H9 (cell line): ENCODE measurements at regions not wholly inside any gene's neighbourhood (a gene's known extent, or its start where the extent isn't known, plus 50 kb on each side); places are given as distances from the start of the nearest gene placed in this dataset.

ENCODE experiments used
- DNase-seq: peaks from one replicate; pipeline ENCODE4 v3.0.0-alpha.2; 2017
- H2AFZ ChIP-seq: one replicate; pipeline ENCODE4 v1.6.1; 2013; ENCODE audit warnings: mild to moderate bottlenecking, low read length, control low read depth, moderate library complexity
- H2AK5ac ChIP-seq: 2 replicates; pipeline ENCODE4 v1.6.1; 2013; ENCODE audit warnings: low read length, control low read depth, mixed read lengths; ENCODE audit not compliant: insufficient read length
- H2BK120ac ChIP-seq: one replicate; pipeline ENCODE4 v1.6.1; 2013; ENCODE audit warnings: low read depth, mild to moderate bottlenecking, low read length, control low read depth, inconsistent platforms; ENCODE audit not compliant: poor library complexity, severe bottlenecking
- H2BK12ac ChIP-seq: 2 replicates; pipeline ENCODE4 v1.6.1; 2013; ENCODE audit warnings: low read length, control low read depth, mixed read lengths, low read depth; ENCODE audit not compliant: insufficient read length
- H2BK15ac ChIP-seq: 2 replicates; pipeline ENCODE4 v1.6.1; 2013; ENCODE audit warnings: low read depth, low read length, control low read depth
- H2BK20ac ChIP-seq: one replicate; pipeline ENCODE4 v1.6.1; 2013; ENCODE audit warnings: low read depth, mild to moderate bottlenecking, low read length, control low read depth, inconsistent platforms; ENCODE audit not compliant: poor library complexity, severe bottlenecking
- H2BK5ac ChIP-seq: 2 replicates; pipeline ENCODE4 v1.6.1; 2013; ENCODE audit warnings: low read length, control low read depth, mixed read lengths; ENCODE audit not compliant: insufficient read length
- H3K14ac ChIP-seq: 2 replicates; pipeline ENCODE4 v1.6.1; 2013; ENCODE audit warnings: low read length, control low read depth; ENCODE audit not compliant: insufficient read depth
- H3K18ac ChIP-seq: 2 replicates; pipeline ENCODE4 v1.6.1; 2013; ENCODE audit warnings: low read depth, mild to moderate bottlenecking, mixed read lengths, low read length, control low read depth; ENCODE audit not compliant: insufficient read length
- H3K23ac ChIP-seq: 2 replicates; pipeline ENCODE4 v1.6.1; 2013; ENCODE audit warnings: low read length, control low read depth, mixed read lengths, low read depth; ENCODE audit not compliant: insufficient read length
- H3K23me2 ChIP-seq: 2 replicates; pipeline ENCODE4 v1.6.1; 2013; ENCODE audit warnings: low read depth, mild to moderate bottlenecking, mixed read lengths, low read length, control low read depth; ENCODE audit not compliant: insufficient read length, poor library complexity, severe bottlenecking
- H3K27ac ChIP-seq: 2 replicates; pipeline ENCODE4 v1.5.1; 2013; ENCODE audit warnings: low read length, control low read depth, mixed read lengths, low read depth; ENCODE audit not compliant: insufficient read length
- H3K27me3 ChIP-seq: 2 replicates; pipeline ENCODE4 v1.6.1; 2013; ENCODE audit warnings: low read length, control low read depth, inconsistent platforms; ENCODE audit not compliant: insufficient read depth
- H3K4ac ChIP-seq: 2 replicates; pipeline ENCODE4 v1.6.1; 2013; ENCODE audit warnings: low read depth, mild to moderate bottlenecking, control low read depth, inconsistent platforms, low read length, moderate library complexity
- H3K4me1 ChIP-seq: 2 replicates; pipeline ENCODE4 v1.6.1; 2013; ENCODE audit warnings: low read length, control low read depth, inconsistent platforms; ENCODE audit not compliant: insufficient read depth
- H3K4me2 ChIP-seq: 2 replicates; pipeline ENCODE4 v1.6.1; 2013; ENCODE audit warnings: low read length, control low read depth, mixed read lengths; ENCODE audit not compliant: insufficient read length, insufficient read depth
- H3K56ac ChIP-seq: 2 replicates; pipeline ENCODE4 v1.6.1; 2013; ENCODE audit warnings: low read depth, mild to moderate bottlenecking, mixed read lengths, low read length, control low read depth; ENCODE audit not compliant: insufficient read length
- H3K79me1 ChIP-seq: 2 replicates; pipeline ENCODE4 v1.6.1; 2013; ENCODE audit warnings: low read depth, mild to moderate bottlenecking, moderate library complexity, low read length, control low read depth, inconsistent platforms; ENCODE audit not compliant: insufficient read depth, poor library complexity, severe bottlenecking
- H3K79me2 ChIP-seq: 2 replicates; pipeline ENCODE4 v1.6.1; 2013; ENCODE audit warnings: low read length, control low read depth, inconsistent platforms; ENCODE audit not compliant: insufficient read depth
- H3K9ac ChIP-seq: 2 replicates; pipeline ENCODE4 v1.6.1; 2013; ENCODE audit warnings: low read length, control low read depth, mixed read lengths; ENCODE audit not compliant: insufficient read length; ENCODE audit errors: extremely low read depth
- H3K9me3 ChIP-seq: one replicate; pipeline ENCODE4 v1.6.1; 2013; ENCODE audit warnings: low read depth, low read length, inconsistent platforms; ENCODE audit not compliant: control insufficient read depth
- H3T11ph ChIP-seq: one replicate; pipeline ENCODE4 v1.6.1; 2013; ENCODE audit warnings: mild to moderate bottlenecking, low read length, control low read depth, inconsistent platforms
- H4K20me1 ChIP-seq: one replicate; pipeline ENCODE4 v1.6.1; 2013; ENCODE audit not compliant: control insufficient read depth, insufficient read length, insufficient read depth
- H4K5ac ChIP-seq: 2 replicates; pipeline ENCODE4 v1.6.1; 2013; ENCODE audit warnings: low read depth, mild to moderate bottlenecking, mixed read lengths, low read length, control low read depth; ENCODE audit not compliant: insufficient read length
- H4K8ac ChIP-seq: replicated peaks from 2 replicates; pipeline ENCODE4 v1.6.1; 2013; ENCODE audit warnings: low read length, control low read depth, mixed read lengths, low read depth; ENCODE audit not compliant: insufficient read length
- H4K91ac ChIP-seq: 2 replicates; pipeline ENCODE4 v1.6.1; 2013; ENCODE audit warnings: low read depth, mild to moderate bottlenecking, moderate library complexity, mixed read lengths, low read length, control low read depth; ENCODE audit not compliant: insufficient read length
- H3K27ac Mint-ChIP-seq, 3 experiments: 2 replicates in 2 of 3; 3 replicates in 1 of 3; pipeline ENCODE4 v1.8.0; 2020 to 2021; ENCODE audit warnings: mixed read lengths in 3 of 3, mild to moderate bottlenecking in 1 of 3, moderate library complexity in 1 of 3
- H3K27me3 Mint-ChIP-seq: 2 replicates; pipeline ENCODE4 v1.8.0; 2021; ENCODE audit warnings: low read depth, mild to moderate bottlenecking, moderate library complexity, mixed read lengths
- H3K36me3 Mint-ChIP-seq, 3 experiments: 2 replicates in 2 of 3; 3 replicates in 1 of 3; pipeline ENCODE4 v1.8.0; 2020 to 2021; ENCODE audit warnings: low read depth in 3 of 3, mixed read lengths in 3 of 3; ENCODE audit not compliant: insufficient read depth in 1 of 3
- H3K4me1 Mint-ChIP-seq, 2 experiments: 2 replicates each; pipeline ENCODE4 v1.8.0; 2020; ENCODE audit warnings: mixed read lengths in 2 of 2
- H3K4me3 Mint-ChIP-seq, 2 experiments: 2 replicates in 1 of 2; 3 replicates in 1 of 2; pipeline ENCODE4 v1.8.0; 2020 to 2021; ENCODE audit warnings: mild to moderate bottlenecking in 2 of 2, mixed read lengths in 2 of 2, moderate library complexity in 1 of 2
- H3K9me3 Mint-ChIP-seq, 2 experiments: 2 replicates in 1 of 2; 3 replicates in 1 of 2; pipeline ENCODE4 v1.8.0; 2020; ENCODE audit warnings: mild to moderate bottlenecking in 2 of 2, mixed read lengths in 2 of 2, moderate library complexity in 1 of 2
- CTCF ChIP-seq: fragments of 200-600 bp; sonication (generic); conservative IDR thresholded peaks from 3 replicates; pipeline ENCODE4 v1.8.0; 2021; ENCODE audit warnings: antibody characterized with exemption, mild to moderate bottlenecking
- WGBS: extraction: QIAGEN DNeasy Blood & Tissue Kit; methylation state at CpG from one replicate; pipeline ENCODE4 v1.1.7; 2013; ENCODE audit warnings: missing lambda C conversion rate, low lambda C conversion rate, mixed read lengths; ENCODE audit not compliant: insufficient read length; ENCODE audit errors: extremely low coverage; 5-methylcytosine and 5-hydroxymethylcytosine counted together

GRCh38 chr13:106102786-106103185 lies 432.7 kb downstream of the EFNB2 start:
- no peaks in the 10 kb centered on the region for H3K9me3 Mint-ChIP-seq
- H2AK5ac ChIP-seq: no peak overlapping the region
- no CpG with 5 or more reads among the region's 4 CpGs for WGBS

More at GRCh38 chr13:106102786-106103185, 432.7 kb downstream of the EFNB2 start:
- Histone ChIP-seq H3K56ac (no peak overlapping the region), H3K14ac (no peak overlapping the region), H2BK15ac (no peak overlapping the region), H3K18ac (no peak overlapping the region), H3K79me2 (no peaks in the 10 kb centered on the region), H3K4me2 (no peak overlapping the region), H3K27me3 (no peaks in the 10 kb centered on the region), H3K4ac (no peak overlapping the region), H2BK5ac (no peak overlapping the region), H3K27ac (no peak overlapping the region), H3K79me1 (no peaks in the 10 kb centered on the region), H3K9ac (no peak overlapping the region), H4K5ac (no peak overlapping the region), H4K20me1 (no peaks in the 10 kb centered on the region), H4K8ac (no peak overlapping the region), H4K91ac (no peak overlapping the region), H2AFZ (no peak overlapping the region), H3K23me2 (no peaks in the 10 kb centered on the region), H3K4me1 (peaks cover 13% of the 10 kb centered on the region), H2BK20ac (no peak overlapping the region), H2BK120ac (no peak overlapping the region), H3K23ac (no peak overlapping the region), H3T11ph (no peak overlapping the region), H3K9me3 (no peaks in the 10 kb centered on the region), H2BK12ac (no peak overlapping the region)
- Mint-ChIP-seq H3K4me3 (no peak overlapping the region), H3K27ac (no peak overlapping the region), H3K27me3 (no peaks in the 10 kb centered on the region), H3K4me1 (peaks cover 53 to 69% of the 10 kb centered on the region in 2 experiments), H3K36me3 (no peaks in the 10 kb centered on the region; a peak in 1 of 7 replicates)
- no peak for DNase-seq
- no peak for TF ChIP-seq CTCF
